ENCODE measurements at regions not wholly inside any gene's neighbourhood (a gene's known extent, or its start where the extent isn't known, plus 50 kb on each side); places are given as distances from the start of the nearest gene placed in this dataset.

- TF ChIP-seq EZH2phosphoT487 (IDR thresholded peaks at IDR 0.05; ENCODE audit: insufficient read depth, low read depth) (no peak), EZH2 (IDR thresholded peaks at IDR 0.05; ENCODE audit: insufficient read depth, poor library complexity, severe bottlenecking) (no peak)
- H3K79me2 ChIP-seq (ENCODE audit: insufficient read depth): no peaks in the 10 kb centered on the region
- H3K27me3 ChIP-seq (replicated peaks; ENCODE audit: insufficient read depth): peaks cover 5% of the 10 kb centered on the region; the same call in 1 of the 2 replicates
- no peaks in the 10 kb centered on the region for H3K4me1 ChIP-seq (ENCODE audit: insufficient read depth)
- no peaks in the 10 kb centered on the region for H4K20me1 ChIP-seq (ENCODE audit: insufficient read depth)
- no peak overlapping the region for H3K9ac ChIP-seq
- H2AFZ ChIP-seq: no peak overlapping the region
- no peak overlapping the region for H3K27ac ChIP-seq
- no peaks in the 10 kb centered on the region for H3K36me3 ChIP-seq (ENCODE audit: low read depth)
- no peak overlapping the region for H3K4me2 ChIP-seq (ENCODE audit: unreplicated experiment)
- in situ Hi-C loops (cut with MboI): no loop called here
- H3K4me3 ChIP-seq: no peak overlapping the region
- WGBS, 2 experiments (ENCODE audit: low coverage in 1 of 2, low lambda C conversion rate in 2 of 2, missing lambda C conversion rate in 2 of 2): 37 to 41% methylated on average over 12 to 13 of the region's 13 CpGs
- DNase-seq: no peak
- H3K9me2 ChIP-seq (ENCODE audit: insufficient read depth): no peaks in the 10 kb centered on the region
- H3K9me3 ChIP-seq (ENCODE audit: low read depth): no peaks in the 10 kb centered on the region
- no peaks in the 10 kb centered on the region for H3F3A ChIP-seq (ENCODE audit: insufficient read depth)
Observed at GRCh38 chr3:10627884-10628572, 122.6 kb upstream of the ATP2B2 start.

DNA sequence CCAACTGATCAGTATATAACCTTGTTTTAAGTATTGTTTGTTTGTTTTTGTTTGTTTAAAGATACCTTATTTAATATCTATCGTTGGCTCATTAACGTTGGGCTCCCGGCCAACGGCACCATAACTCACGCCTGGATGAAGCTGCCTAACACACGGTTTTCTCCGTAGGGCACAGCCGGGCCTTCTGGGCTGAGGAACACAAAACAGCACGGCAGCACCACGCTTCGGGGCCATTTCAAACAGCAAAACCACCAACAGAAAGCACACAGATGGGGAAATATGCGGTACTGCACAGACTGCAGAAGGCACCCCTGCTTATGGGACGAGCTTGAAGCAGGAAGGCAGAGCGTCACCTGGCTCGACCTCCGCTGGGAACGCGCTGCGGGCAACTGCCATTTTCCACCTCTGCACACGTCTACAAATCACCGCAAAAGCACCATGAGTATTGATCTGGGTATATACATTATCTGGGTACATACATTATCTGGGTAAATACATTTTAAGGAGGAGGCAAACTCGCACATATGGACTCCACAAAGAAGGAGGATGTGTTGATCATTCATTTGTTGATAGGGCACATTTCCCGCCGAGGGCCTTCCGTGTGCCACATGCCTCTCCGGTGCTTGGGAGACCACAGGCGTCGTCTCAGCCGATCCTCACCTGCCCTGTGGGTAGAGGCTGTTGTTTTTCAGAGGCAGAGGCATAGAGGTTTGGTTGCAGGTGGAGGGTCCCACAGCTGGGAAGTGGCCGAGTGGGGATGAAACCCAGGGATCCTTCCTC is 123.7 kb upstream of the ATP2B2 start:
- Histone ChIP-seq H3K79me2 (ENCODE audit: insufficient read depth) (no peaks in the 10 kb centered on the region), H3K27ac (no peak overlapping the region), H3K4me1 (ENCODE audit: insufficient read depth) (no peaks in the 10 kb centered on the region), H2AFZ (no peak overlapping the region), H3K4me2 (ENCODE audit: unreplicated experiment) (no peak overlapping the region), H3K9me2 (ENCODE audit: insufficient read depth) (no peaks in the 10 kb centered on the region), H3K9me3 (ENCODE audit: low read depth) (no peaks in the 10 kb centered on the region), H3K9ac (no peak overlapping the region), H3F3A (ENCODE audit: insufficient read depth) (no peaks in the 10 kb centered on the region), H3K36me3 (ENCODE audit: low read depth) (no peaks in the 10 kb centered on the region), H3K27me3 (replicated peaks; ENCODE audit: insufficient read depth) (peaks cover 10% of the 10 kb centered on the region; the same call in 1 of the 2 replicates), H4K20me1 (ENCODE audit: insufficient read depth) (no peaks in the 10 kb centered on the region), H3K4me3 (no peak overlapping the region)
- no peak for DNase-seq
- TF ChIP-seq EZH2phosphoT487 (IDR thresholded peaks at IDR 0.05; ENCODE audit: insufficient read depth, low read depth): no peak
- no peak for TF ChIP-seq EZH2 (IDR thresholded peaks at IDR 0.05; ENCODE audit: insufficient read depth, poor library complexity, severe bottlenecking)
- 54 to 57% methylated on average over 30 of the region's 30 CpGs for WGBS, 2 experiments (ENCODE audit: low coverage in 1 of 2, low lambda C conversion rate in 2 of 2, missing lambda C conversion rate in 2 of 2)
- in situ Hi-C loops (cut with MboI): no loop called here

- in situ Hi-C loops (cut with MboI): no loop called here
Observed at GRCh38 chr3:10629671-10630040, 124.3 kb upstream of the ATP2B2 start.

DNA sequence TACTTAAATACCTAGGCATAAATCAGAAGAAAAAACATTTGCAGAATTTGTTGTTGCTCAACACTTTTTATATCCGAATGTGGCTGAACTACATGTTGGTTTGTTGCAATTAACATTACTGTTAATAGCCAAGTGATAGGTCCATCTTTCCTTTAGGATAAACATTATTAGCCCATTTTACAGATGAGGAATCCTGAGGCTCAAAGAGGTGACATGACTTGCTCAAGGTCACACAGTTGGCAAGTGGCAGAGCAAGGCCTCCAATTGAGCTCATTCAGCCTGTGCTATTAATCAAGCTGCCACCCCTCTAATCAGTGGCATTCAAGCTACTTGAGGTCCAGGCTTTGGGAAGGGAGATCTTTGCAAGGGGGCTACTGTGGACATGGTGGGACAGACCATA is 125.8 kb upstream of the ATP2B2 start:
- no peaks in the 10 kb centered on the region for H3F3A ChIP-seq (ENCODE audit: insufficient read depth)
- H3K36me3 ChIP-seq (ENCODE audit: low read depth): no peaks in the 10 kb centered on the region
- no peak for DNase-seq
- in situ Hi-C loops (cut with MboI): no loop called here
- H3K9me2 ChIP-seq (ENCODE audit: insufficient read depth): no peaks in the 10 kb centered on the region
- TF ChIP-seq EZH2phosphoT487 (IDR thresholded peaks at IDR 0.05; ENCODE audit: insufficient read depth, low read depth): no peak
- TF ChIP-seq EZH2 (IDR thresholded peaks at IDR 0.05; ENCODE audit: insufficient read depth, poor library complexity, severe bottlenecking): no peak
- H3K9ac ChIP-seq: no peak overlapping the region
- no peaks in the 10 kb centered on the region for H3K9me3 ChIP-seq (ENCODE audit: low read depth)
- no peak overlapping the region for H3K4me2 ChIP-seq (ENCODE audit: unreplicated experiment)
- H3K4me3 ChIP-seq: no peak overlapping the region
- H3K27me3 ChIP-seq (replicated peaks; ENCODE audit: insufficient read depth): peaks cover 10% of the 10 kb centered on the region; the same call in 1 of the 2 replicates
- WGBS, 2 experiments (ENCODE audit: low coverage in 1 of 2, low lambda C conversion rate in 2 of 2, missing lambda C conversion rate in 2 of 2): 22 to 43% methylated on average over 1 of the region's 1 CpG
- no peak overlapping the region for H2AFZ ChIP-seq
- no peaks in the 10 kb centered on the region for H3K4me1 ChIP-seq (ENCODE audit: insufficient read depth)
- H3K27ac ChIP-seq: no peak overlapping the region
- no peaks in the 10 kb centered on the region for H3K79me2 ChIP-seq (ENCODE audit: insufficient read depth)
- H4K20me1 ChIP-seq (ENCODE audit: insufficient read depth): no peaks in the 10 kb centered on the region

More at GRCh38 chr3:10629671-10630040, 124.3 kb upstream of the ATP2B2 start:
- Histone ChIP-seq H3K9ac (no peak overlapping the region), H2AFZ (no peak overlapping the region), H3K79me2 (ENCODE audit: insufficient read depth) (no peaks in the 10 kb centered on the region), H3K4me3 (no peak overlapping the region), H3K36me3 (ENCODE audit: low read depth) (no peaks in the 10 kb centered on the region), H3F3A (ENCODE audit: insufficient read depth) (no peaks in the 10 kb centered on the region), H3K4me1 (ENCODE audit: insufficient read depth) (no peaks in the 10 kb centered on the region), H4K20me1 (ENCODE audit: insufficient read depth) (no peaks in the 10 kb centered on the region), H3K9me3 (ENCODE audit: low read depth) (no peaks in the 10 kb centered on the region), H3K9me2 (ENCODE audit: insufficient read depth) (no peaks in the 10 kb centered on the region), H3K4me2 (ENCODE audit: unreplicated experiment) (no peak overlapping the region), H3K27me3 (replicated peaks; ENCODE audit: insufficient read depth) (peaks cover 10% of the 10 kb centered on the region; the same call in 1 of the 2 replicates), H3K27ac (no peak overlapping the region)
- TF ChIP-seq EZH2phosphoT487 (IDR thresholded peaks at IDR 0.05; ENCODE audit: insufficient read depth, low read depth) (no peak), EZH2 (IDR thresholded peaks at IDR 0.05; ENCODE audit: insufficient read depth, poor library complexity, severe bottlenecking) (no peak)
- DNase-seq: no peak
- 43 to 48% methylated on average over 7 of the region's 7 CpGs for WGBS, 2 experiments (ENCODE audit: low coverage in 1 of 2, low lambda C conversion rate in 2 of 2, missing lambda C conversion rate in 2 of 2)
